Calu3 (cell line): ENCODE measurements at regions not wholly inside any gene's neighbourhood (a gene's known extent, or its start where the extent isn't known, plus 50 kb on each side); places are given as distances from the start of the nearest gene placed in this dataset.

Source experiments
- BruUV-seq: library from RNA; stranded (reverse); fragments of 400-500 nt; replicated peaks from 2 replicates; lab custom pipeline; 2021; lab: Mats Ljungman, UMichigan
- CTCF ChIA-PET: fragments of 300-600 bp; sonication (Branson Sonifier 250); formaldehyde crosslinking; loops from one replicate; lab custom pipeline; 2022; ENCODE audit warnings: antibody characterized with exemption; lab: Charles Lee
- DNase-seq: peaks from one replicate; pipeline ENCODE4 v3.0.0; 2022
- H3K27ac Mint-ChIP-seq: one replicate; pipeline ENCODE4 v1.8.0; 2022; ENCODE audit warnings: mixed read lengths; ENCODE audit not compliant: unreplicated experiment
- H3K27me3 Mint-ChIP-seq: one replicate; pipeline ENCODE4 v1.8.0; 2022; ENCODE audit warnings: mixed read lengths; ENCODE audit not compliant: unreplicated experiment
- H3K36me3 Mint-ChIP-seq: one replicate; pipeline ENCODE4 v1.8.0; 2022; ENCODE audit warnings: mild to moderate bottlenecking, moderate library complexity, mixed read lengths; ENCODE audit not compliant: insufficient read depth, unreplicated experiment
- H3K4me1 Mint-ChIP-seq: one replicate; pipeline ENCODE4 v1.8.0; 2022; ENCODE audit warnings: mild to moderate bottlenecking, low read depth, mixed read lengths; ENCODE audit not compliant: unreplicated experiment
- H3K4me3 Mint-ChIP-seq: one replicate; pipeline ENCODE4 v1.8.0; 2022; ENCODE audit warnings: mild to moderate bottlenecking, low read depth, moderate library complexity, mixed read lengths; ENCODE audit not compliant: unreplicated experiment
- H3K9me3 Mint-ChIP-seq: one replicate; pipeline ENCODE4 v1.8.0; 2022; ENCODE audit warnings: low read depth, mixed read lengths; ENCODE audit not compliant: unreplicated experiment
- intact Hi-C: fragments of 100-400 bp; cut with micrococcal nuclease; formaldehyde crosslinking; loops from one replicate; pipeline ENCODE4 v1.10.0; 2022; ENCODE audit not compliant: unreplicated experiment
- TF ChIP-seq, protein P1 (sequence below): fragments of 200-600 bp; IDR thresholded peaks from one replicate; pipeline ENCODE4 v1.8.0; 2022; ENCODE audit warnings: antibody characterized with exemption; ENCODE audit not compliant: unreplicated experiment

- intact Hi-C loops = no loop called here
- H3K36me3 Mint-ChIP-seq = no peaks in the 10 kb centered on the region
- TF ChIP-seq, protein P1, sequence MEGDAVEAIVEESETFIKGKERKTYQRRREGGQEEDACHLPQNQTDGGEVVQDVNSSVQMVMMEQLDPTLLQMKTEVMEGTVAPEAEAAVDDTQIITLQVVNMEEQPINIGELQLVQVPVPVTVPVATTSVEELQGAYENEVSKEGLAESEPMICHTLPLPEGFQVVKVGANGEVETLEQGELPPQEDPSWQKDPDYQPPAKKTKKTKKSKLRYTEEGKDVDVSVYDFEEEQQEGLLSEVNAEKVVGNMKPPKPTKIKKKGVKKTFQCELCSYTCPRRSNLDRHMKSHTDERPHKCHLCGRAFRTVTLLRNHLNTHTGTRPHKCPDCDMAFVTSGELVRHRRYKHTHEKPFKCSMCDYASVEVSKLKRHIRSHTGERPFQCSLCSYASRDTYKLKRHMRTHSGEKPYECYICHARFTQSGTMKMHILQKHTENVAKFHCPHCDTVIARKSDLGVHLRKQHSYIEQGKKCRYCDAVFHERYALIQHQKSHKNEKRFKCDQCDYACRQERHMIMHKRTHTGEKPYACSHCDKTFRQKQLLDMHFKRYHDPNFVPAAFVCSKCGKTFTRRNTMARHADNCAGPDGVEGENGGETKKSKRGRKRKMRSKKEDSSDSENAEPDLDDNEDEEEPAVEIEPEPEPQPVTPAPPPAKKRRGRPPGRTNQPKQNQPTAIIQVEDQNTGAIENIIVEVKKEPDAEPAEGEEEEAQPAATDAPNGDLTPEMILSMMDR = no peak
- no peak for DNase-seq
- H3K4me1 Mint-ChIP-seq = no peaks in the 10 kb centered on the region
- no peaks in the 10 kb centered on the region for H3K9me3 Mint-ChIP-seq
- no TSS peak for BruUV-seq
- peaks cover 13% of the 10 kb centered on the region for H3K27me3 Mint-ChIP-seq
- no peak overlapping the region for H3K27ac Mint-ChIP-seq
- CTCF ChIA-PET = no interaction called here
- H3K4me3 Mint-ChIP-seq = no peak overlapping the region
These were observed 231.1 kb upstream of the MDFIC2 start for GRCh38 chr3:70543493-70543892.

- no peaks in the 10 kb centered on the region for H3K36me3 Mint-ChIP-seq
- DNase-seq = no peak
- CTCF ChIA-PET = no interaction called here
These were observed 227.5 kb upstream of the MDFIC2 start for GRCh38 chr3:70539908-70540307.

DNA sequence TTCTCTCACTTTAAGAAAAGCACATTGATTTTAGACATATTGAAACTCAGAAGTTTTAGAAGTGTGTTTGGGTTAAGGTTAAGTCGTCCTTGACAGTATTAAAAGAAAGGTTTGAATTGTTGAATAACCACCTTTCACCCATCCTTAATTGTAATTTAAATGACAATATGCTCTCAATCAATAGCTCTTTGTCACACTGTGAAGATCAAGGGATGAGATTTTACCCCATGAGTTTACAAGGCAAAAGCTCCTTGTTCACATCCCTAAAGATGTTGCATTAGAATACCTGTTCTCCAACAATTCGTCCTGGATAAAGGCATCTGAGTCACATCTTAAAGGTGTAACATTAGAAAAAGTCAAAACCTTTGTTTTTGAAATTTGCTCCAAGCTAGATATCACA is 220.4 kb upstream of the MDFIC2 start:
- Mint-ChIP-seq H3K4me3 (no peak overlapping the region), H3K4me1 (no peaks in the 10 kb centered on the region), H3K27ac (no peak overlapping the region), H3K27me3 (peaks cover 45% of the 10 kb centered on the region), H3K9me3 (peaks cover 2% of the 10 kb centered on the region), H3K36me3 (no peaks in the 10 kb centered on the region)
- DNase-seq = no peak
- no TSS peak for BruUV-seq
- intact Hi-C loops = loop anchor here (5.0 to 10.0 kb wide), 3 partner anchors 468 to 1119 kb away; no protein-coding TSS in a partner anchor
- TF ChIP-seq, protein P1 = no peak
- CTCF ChIA-PET = no interaction called here

More at GRCh38 chr3:70539908-70540307, 227.5 kb upstream of the MDFIC2 start:
- Mint-ChIP-seq H3K4me3 (no peak overlapping the region), H3K27ac (no peak overlapping the region), H3K27me3 (peaks cover 43% of the 10 kb centered on the region), H3K9me3 (no peaks in the 10 kb centered on the region), H3K4me1 (no peaks in the 10 kb centered on the region)
- TF ChIP-seq, protein P1 = no peak
- intact Hi-C loops = loop anchor here (10.0 kb wide), 1 partner anchor 475 kb away; no protein-coding TSS in a partner anchor
- no TSS peak for BruUV-seq

DNA sequence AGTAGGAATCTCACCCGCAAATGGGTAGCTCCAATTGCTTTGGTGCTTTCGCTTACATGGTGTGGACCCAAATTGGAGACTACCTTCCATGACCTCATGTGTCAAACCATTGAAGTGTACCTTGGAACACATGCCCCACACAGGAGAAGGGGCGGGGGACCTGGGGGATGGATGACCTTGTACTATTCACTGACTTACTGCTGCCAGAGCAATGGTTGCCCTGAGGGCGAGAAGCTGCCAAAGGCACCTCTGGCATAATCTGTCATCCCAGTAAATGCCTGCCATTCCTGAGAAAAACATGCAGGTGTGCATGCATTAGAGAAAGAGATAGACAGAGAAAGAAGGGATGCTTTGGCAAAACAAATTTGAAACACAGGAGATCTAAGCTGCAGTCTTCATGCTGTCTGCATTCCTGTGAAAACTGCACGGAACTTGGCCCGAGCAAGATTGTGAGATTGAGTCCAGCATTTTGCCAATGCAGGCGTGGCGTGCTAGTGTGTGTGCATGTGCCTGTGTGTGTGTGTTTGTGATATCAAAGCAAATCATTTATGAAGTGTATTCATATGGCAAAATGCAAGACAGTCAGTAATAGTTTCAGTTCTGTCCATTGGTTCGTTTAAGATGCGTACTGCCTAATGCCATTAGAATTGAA is 219.5 kb upstream of the MDFIC2 start:
- intact Hi-C loops = loop anchor here (1.0 to 10.0 kb wide), 4 partner anchors 442 to 1120 kb away; no protein-coding TSS in a partner anchor
- TF ChIP-seq, protein P1 = no peak
- Mint-ChIP-seq H3K9me3 (peaks cover 2% of the 10 kb centered on the region), H3K27me3 (peaks cover 38% of the 10 kb centered on the region), H3K4me3 (no peak overlapping the region), H3K36me3 (no peaks in the 10 kb centered on the region), H3K27ac (no peak overlapping the region), H3K4me1 (no peaks in the 10 kb centered on the region)
- no TSS peak for BruUV-seq
- CTCF ChIA-PET = no interaction called here
- no peak for DNase-seq
